ENCODE measurements at regions not wholly inside any gene's neighbourhood (a gene's known extent, or its start where the extent isn't known, plus 50 kb on each side); places are given as distances from the start of the nearest gene placed in this dataset.
"Not testable (repeated sequence)": the region's sequence is repeated elsewhere in the genome, so short reads cannot be mapped to it uniquely, and the experiment has no call there.

DNA sequence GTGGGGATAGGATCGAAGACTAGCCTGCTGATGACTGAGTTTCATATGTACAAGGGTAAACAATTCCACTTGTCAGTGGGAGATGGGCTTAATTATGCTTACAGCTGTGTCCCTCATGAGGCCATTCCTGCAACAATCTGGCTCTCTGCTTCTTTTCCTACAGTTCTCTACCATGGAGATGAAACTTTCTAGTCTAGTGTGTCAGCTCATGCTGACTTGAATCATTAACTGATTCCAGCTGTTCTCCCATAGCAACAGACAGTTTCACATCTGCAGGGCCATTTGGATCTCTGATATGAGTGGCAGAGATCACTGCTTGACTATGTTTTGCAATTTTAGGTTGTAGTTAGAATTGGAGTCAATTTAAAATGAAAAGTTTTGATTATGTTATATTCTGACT is 1251.7 kb upstream of the RAG2 start:
- no peak for DNase-seq

DNA sequence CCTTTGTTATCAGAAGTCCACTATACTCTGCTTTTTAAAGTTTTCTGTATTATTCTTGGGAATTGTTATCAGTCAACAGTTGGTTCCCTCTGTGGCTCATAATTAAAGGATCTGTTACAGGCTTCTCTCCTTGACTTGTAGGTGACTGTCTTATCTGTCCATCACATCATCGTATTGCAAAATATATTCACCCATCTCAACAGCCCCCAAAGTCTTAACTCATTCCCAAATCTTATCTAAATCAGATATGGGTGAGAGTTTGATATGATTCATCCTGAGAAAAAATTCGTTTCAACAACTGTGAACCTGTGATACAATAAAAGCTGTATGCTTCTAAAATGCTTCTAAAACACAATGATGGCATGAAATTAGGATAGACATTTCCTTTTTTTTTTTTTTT is 1245.6 kb upstream of the RAG2 start:
- no peak for DNase-seq

DNA sequence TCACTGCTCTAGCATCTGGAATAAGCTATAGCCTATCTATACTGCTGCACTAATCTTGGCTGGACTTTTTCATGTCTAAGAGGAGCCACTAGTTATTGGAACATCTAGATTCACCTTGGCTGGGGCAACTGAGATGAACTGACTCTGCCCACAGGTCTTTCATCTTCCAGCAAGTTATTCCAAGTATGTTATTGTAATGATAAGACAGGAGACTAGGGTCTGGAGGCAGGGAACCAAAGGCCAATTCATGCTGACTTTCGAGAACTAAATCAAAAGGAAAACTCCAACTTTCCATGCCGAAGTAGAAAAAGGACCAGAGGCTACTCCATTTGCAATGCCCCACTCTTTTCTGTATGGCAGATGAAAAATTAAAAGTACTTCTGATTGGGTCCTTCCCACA is 1243.0 kb upstream of the RAG2 start:
- DNase-seq: no peak

DNA sequence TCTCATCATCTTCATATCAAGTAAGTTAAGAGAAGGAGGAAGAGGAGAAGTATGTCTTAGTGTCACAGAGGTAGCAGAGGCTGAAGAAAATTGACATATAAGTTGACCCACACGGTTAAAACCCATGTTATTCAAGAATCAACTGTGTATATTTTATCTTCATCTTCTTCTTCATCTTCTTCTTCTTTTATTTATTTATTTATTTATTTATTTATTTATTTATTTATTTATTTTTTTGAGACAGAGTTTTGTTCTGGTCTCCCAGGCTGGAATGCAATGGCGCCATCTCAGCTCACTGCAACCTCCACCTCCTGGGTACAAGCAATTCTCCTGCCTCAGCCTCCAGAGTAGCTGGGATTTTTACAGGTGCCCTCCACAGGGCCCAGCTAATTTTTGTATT is 1242.3 kb upstream of the RAG2 start:
- DNase-seq: not testable (repeated sequence)

DNA sequence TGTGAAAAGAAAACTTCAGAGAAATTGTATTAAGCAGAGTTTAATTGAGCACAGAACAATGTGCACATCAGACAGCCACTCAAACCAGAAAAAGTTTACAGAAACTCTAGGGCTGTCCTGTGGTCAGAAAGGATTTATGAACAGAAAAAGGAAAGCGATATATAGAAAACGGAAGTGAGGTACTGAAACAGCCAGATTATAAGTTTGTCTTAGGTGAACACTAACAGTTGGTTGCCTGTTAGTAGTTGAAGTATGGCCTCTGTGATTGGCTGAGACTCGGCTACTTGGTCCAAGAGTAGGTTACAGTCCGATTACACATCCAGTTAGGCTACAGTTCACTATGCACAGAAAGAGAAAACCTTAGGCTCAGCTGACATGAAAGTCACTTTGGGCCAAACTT is 1232.5 kb upstream of the RAG2 start:
- no peak for DNase-seq

DNA sequence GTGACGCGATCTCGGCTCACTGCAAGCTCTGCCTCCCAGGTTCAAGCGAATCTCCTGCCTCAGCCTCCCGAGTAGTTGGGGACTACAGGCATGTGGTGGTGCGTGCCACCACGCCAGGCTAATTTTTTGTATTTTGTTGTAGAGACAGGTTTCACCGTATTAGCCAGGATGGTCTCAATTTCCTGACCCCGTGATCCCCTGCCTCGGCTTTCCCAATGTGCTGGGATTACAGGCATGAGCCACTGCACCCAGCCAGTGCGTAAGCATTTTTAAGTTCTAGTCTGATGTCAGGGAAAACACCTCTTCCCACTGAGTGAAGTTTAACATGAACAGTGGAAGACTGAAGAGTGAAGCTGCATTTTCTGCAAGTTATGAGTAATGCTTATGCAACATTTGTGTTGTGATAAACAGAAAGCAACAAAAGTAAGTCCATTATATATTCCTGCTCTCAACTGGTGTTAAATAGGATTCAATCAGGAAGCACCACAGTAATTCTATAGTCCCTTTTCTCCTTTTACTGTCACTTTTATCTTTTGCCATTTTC is 1219.8 kb upstream of the RAG2 start:
- DNase-seq: no peak

DNA sequence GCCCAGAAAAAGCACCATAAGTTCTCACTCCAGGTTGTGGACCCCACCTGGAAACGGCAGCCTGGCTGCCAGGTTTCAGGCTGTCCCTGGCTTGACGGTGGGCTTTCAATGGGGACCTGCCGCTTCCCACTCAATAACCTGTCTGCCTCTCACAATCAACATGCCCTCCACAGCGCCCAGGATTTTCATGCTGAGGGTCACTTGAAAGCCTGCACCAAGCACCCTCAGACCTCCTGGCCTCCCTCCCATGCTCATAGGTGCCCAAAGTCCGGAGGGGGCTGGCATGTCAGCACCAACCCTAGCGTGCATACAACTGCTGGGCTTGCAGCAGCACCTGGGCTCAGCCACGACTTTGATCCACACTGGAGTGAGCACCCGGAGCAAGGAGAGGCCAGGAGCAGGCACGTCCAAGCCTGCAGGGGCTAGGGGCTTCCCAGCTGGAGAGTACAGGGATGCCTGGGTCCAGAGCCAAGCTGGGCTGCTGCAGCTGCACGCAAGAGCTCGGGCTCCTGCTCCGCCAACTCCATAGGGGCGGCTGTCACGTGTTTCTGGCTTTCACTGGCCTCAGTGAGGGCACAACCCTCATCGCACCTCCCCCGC is 1214.3 kb upstream of the RAG2 start:
- DNase-seq: no peak

DNA sequence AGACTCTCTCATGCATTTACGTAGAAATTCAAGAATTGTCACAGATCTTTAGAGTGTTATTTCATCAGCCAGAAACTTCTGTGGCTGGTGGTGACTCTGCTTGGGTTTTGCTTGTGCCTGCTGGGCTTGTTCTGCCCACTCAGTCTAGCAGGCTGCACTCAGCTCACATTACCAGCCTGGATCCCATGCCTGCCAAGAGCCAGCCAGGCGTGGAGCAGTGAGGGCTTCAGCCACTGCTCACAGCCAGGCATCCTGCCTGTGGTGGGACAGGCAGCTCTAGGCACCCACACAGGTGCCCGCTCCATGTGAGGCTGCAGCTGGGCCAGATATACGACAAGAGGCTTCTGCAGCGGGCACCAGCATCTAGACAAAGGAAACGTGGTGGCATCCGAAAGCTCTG is 1213.3 kb upstream of the RAG2 start:
- no peak for DNase-seq

DNA sequence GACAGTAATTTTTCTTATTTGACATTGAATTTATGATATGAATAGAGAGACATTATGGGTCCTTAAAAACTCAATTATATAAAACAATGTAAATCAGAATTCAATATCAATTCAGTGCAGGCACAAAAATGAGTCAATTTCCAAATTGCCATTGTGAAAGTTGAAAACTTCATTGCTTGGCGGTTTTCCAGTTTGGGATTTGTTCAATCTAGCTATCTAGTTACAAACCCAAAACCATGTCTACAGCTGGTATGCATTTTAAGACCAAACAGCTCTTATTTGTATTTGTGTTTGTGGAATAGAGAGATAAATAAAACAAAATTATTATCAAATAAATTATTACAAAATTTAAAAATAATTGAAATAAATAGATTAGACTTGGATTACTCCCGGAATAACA is 1206.6 kb upstream of the RAG2 start:
- DNase-seq: no peak

DNA sequence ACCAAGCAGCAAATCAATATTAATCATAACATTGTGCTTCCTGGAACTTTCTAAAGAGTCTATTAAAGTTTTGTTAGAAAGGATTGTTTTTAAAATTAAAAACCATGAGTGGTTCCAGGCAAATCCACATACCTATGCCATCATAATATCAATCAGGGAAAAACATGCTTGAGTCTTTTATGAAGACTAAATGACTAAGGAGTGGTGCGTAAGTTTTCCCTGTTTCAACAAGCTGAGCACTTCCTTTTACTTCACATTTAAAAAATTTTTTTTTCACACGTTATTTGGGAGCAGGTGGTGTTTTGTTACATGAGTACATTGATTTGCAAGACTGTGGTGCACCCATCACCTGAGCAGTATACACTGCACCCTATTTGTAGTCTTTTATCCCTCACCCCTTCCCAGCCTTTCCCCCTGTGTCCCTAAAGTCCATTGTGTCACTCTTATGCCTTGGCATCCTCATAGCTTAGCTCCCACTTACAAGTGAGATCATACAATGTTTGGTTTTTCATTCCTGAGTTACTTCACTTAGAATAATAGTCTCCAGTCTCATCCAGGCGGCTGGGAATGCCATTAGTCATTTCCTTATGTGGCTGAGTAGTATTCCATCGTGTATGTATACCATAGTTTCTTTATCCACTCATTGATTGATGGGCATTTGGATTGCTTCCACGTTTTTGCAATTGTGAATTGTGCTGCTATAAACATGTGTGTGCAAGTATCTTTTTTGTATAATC is 1190.3 kb upstream of the RAG2 start:
- no peak for DNase-seq

DNA sequence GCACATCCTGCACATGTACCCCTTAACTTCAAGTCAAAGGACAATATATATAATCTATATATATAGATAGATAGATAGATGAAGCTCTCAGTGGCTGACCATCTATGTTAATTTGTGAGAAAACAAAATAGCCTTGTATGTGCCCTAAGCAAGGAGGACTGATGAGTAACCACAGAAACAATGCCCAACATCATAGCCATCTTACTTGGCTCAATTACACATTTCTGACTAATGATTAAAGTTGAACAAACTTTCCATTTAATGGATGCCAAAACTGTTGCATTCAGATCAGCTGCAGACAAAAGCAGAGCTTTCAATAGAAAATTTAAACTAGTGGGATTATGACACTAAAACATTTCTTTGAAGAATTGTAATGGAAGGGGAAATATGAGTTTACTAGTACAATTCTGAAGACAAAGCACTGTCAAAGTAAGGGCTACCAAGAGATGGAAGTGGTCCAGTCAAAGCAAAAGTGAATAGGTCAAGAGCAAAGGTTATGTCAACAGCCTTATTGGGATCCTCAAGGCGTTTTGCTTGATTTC is 1188.2 kb upstream of the RAG2 start:
- DNase-seq: no peak

DNA sequence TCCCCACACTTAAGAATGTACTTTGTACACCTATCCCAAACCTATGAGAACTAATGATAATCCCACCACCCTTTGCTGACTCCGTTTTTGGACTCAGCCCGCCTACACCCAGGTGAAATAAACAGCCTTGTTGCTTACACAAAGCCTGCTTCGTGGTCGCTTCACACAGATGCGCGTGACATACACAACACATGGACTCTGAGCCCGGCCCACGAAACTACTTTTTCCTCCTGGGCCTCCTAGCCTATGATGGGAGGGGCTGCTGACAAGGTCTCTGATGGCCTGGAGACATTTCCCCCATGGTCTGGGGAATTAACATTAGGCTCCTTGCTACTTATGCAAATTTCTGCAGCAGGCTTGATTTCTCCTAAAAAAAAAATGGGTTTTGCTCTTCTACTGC is 1176.4 kb upstream of the RAG2 start:
- no peak for DNase-seq

DNA sequence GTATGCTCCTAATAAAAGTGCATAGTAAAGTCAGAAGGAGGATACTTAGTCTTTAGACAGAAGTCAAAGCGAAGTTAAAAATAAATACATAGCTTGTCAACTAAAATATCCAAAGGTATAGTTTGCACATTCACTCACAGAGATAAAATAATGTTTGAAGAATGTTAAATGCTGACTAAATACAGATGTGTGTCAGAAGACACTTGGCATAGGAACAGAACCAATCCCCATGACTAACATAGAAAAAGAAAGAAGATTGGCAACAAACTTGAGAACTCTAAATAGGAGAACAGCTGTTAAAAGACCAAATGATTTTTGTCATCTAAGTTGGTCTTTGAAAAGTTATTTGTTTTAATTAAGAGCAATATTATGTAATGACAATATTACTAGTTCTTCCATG is 1172.1 kb upstream of the RAG2 start:
- no peak for DNase-seq

DNA sequence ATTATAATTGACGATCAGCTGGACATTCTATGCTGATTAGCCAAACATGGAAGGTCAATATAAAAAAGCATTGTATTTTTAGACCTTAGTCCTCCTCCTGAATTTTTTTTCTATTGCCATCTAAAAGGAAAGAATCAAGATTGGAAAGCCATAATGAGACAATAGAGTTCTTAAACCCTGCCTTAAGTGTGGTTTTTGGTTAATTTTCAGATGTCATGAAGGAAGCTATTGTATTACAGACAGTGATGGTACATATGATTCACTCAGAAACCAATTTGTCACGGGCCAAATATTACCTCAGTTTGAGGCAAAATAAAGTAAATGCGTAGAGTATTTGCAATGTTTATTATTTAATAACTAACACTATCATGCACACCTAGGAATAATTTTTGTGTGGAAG is 1164.0 kb upstream of the RAG2 start:
- DNase-seq: no peak

DNA sequence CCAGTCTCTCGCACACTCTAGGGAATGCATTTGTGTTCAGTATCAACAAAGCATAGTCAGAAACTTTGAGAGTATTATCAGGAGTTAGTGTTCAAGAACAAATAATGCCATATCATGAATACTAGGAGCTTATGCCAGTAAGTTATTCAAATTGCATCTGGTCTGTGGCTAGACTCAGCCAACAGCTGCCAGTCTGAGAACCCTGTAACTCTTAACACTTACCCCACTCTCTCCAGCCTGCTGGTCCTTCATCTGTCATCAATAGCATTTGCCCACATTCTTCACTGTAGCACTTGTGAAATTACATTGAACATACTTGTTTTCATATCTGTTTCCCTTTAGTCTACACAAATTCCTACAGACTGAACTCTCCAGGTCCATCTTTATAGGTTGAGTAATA is 1157.5 kb upstream of the RAG2 start:
- DNase-seq: no peak

DNA sequence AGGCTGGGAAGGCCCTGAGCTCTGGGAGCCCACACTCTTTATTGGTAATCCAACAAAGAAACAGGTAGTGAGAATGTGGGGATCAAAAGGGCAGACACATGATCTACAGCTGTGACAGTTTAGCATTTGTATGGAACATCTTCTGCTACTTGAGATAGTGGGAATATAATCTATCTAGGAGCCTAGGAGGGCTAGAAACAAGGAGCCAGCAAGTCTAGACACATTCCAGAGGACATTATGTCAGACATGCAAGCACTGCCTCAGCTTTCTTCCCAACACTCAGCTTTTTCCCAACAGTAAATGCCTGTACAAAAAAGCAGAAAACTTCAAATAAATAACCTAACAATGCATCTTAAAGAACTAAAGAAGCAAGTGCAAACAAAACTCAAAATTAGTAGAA is 1150.6 kb upstream of the RAG2 start:
- DNase-seq: no peak

DNA sequence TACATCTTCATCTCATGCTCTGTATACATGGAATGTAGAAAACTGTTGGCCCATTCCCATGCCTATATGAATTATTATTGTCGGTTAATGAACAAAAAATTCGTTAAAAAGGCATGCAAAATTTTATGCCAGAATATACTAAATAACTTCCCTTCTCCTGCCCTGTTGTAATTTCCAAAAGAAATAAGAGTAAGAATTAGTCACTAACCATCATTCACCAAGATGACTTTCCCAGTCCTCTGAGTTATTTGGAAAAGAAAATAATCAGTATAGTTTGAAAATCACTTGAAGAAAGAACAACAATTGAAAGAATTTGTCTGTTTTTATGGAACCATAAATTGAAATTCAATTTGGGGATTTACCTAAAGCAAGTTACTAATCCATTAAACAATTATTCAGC is 1149.1 kb upstream of the RAG2 start:
- no peak for DNase-seq

DNA sequence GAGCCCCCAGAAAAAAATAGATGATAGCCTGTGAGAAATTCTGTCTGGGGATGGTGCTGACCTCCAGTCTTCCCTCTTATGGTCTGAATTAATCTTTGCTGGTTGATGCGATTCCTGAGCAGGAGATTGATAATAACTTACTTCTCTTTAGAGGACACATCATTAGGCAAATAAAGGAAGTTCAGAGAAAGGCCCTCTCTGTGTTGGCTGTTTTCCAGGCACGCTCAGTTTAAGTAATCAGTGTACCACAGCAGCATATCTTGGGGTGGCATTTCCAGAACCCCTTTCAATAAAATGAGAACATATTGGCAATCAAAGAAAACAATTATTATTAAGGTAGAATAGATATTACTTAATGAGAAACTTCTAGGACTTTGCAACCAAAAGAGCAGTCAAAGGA is 1129.3 kb upstream of the RAG2 start:
- DNase-seq: no peak

DNA sequence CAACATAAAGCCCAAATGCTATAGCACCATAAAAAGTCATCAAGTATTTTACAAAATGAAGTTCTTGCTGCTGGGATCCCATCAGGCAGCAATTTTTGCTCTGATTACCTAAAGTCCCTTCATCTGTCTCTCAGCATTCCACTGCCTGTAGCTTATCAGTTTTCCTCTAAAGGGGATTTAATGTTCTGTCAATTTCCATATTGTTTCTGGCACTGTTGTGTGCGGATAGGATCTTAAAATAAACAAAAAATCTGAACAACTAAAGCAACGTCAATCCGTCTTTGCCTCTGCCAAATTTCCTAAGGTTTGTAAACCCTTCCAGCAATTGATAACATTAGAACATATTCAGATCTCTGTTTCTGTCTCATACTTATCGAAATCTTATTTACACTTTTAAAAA is 1126.3 kb upstream of the RAG2 start:
- no peak for DNase-seq

DNA sequence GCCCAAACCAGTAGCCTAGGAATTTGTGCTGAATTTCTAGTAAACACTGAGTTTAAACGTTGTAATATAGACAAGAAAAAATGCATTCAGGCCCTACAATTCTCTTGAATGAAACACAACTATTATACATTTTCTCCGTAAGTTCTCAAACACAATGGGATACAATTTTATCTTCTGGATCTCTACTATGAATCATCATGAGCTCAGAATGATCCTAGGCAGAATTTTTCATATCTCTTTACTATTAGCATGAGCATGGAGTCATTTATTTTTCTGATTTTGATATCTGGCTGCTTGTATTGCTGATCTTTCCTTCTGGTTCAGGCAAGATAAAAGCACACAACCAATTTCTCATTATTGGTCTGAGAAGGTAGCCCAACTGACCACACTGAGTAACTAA is 1123.4 kb upstream of the RAG2 start:
- no peak for DNase-seq

DNA sequence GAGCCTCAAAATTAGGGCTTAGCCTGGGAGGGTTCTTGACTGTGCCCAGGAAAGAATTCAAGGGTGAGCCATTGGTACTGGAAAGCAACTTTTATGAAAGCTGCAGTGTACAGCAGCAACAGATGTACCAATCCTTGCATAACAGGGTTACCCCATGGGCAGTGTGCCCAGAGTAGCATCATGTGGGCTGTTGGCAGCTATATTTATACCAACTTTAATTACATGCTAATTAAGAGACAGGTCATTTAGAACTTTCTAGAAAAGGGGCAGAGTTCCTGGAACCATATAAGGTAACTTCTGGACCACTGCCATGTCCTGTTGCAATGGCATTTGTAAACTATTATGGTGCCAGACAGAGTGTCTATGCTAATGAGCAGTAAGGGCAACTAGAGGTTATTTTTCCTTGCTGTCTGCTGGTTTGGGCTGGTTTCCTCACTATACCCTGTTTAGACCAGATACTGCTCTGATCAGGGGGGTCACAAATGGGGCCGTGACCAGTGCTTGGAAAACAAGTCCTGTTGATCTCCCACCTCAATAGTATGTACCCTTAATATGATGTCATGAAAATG is 1120.5 kb upstream of the RAG2 start:
- DNase-seq: no peak

DNA sequence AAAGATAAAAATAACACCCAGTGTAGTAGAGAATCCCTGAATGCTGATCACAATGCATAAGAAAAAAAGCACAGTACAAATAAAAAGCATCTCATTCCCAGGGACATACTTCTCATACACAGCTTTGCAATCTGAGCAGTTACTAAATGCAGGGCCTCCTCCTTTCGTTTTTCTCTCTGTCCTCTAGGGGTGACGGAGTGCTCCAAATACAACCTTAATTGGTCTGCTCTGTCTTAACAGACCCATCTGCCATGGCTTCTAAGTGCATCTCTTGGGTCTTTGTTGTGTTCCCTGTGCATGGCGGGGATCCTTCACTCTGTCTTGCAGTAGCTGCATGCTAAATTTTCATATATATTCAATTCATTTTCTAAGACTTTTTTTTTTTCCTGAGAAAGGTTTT is 1114.2 kb upstream of the RAG2 start:
- DNase-seq: no peak

DNA sequence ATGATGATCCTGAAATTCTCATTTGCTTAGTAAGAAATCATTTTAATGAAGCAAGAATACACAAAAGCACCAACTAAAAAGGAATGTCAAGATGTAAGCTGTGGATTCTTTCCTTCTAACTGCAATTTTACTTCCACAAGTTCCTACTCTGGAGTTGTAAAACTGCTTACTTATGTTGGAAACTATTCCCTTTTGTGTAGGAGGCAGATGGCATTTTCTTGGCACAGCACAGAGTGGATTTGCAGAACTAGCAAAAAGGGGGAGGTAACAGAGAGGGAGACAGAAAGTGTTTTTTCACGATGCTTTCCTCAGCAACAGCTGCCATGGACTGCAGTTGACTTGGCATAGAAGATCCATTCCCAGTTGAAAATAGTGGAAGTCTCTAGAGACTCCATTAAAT is 1112.0 kb upstream of the RAG2 start:
- DNase-seq: no peak

DNA sequence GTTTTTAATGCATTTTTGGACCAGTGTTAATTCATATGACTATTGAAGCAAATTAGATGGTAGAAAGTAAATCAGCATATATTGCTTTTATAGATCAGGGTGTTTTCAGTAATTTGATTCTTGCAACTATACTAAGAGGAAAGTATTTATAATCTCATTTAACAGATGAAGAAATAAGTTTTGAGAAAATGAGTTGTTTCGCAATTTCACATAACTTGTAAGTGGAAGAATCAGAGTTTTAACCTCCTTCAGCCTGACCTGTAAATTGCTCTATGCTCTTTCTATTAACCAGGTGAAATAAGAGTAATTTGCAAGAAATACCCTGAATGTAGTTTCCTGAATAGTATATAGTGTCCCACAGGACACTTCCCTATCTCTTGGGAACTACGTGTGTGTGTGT is 1106.8 kb upstream of the RAG2 start:
- DNase-seq: no peak

All from T-helper 1 cell (primary cell).